ENCODE measurements at regions not wholly inside any gene's neighbourhood (a gene's known extent, or its start where the extent isn't known, plus 50 kb on each side); places are given as distances from the start of the nearest gene placed in this dataset.

- ChIA-PET CTCF (no interaction called here), POLR2A (no interaction called here)
- no peak overlapping the region for H3K4me3 ChIP-seq (ENCODE audit: low read depth, low read length)
- no peak for TF ChIP-seq CTCF (IDR thresholded peaks at IDR 0.05; ENCODE audit: insufficient read depth, low read length, missing control alignments)
- no peak for DNase-seq (ENCODE audit: low read depth, low spot score)
Observed at GRCh38 chr9:77099388-77099787, 77.9 kb upstream of the VPS13A start.

GRCh38 chr9:77111408-77111807, 65.9 kb upstream of the VPS13A start:
- TF ChIP-seq CTCF (IDR thresholded peaks at IDR 0.05; ENCODE audit: insufficient read depth, low read length, missing control alignments): no peak
- H3K4me3 ChIP-seq (ENCODE audit: low read depth, low read length): no peak overlapping the region
- no peak for DNase-seq (ENCODE audit: low read depth, low spot score)
- ChIA-PET POLR2A (no interaction called here), CTCF (no interaction called here)

GRCh38 chr9:77125665-77126064, 51.7 kb upstream of the VPS13A start:
- POLR2A ChIA-PET: no interaction called here
- DNase-seq (ENCODE audit: low read depth, low spot score): no peak
- H3K4me3 ChIP-seq (ENCODE audit: low read depth, low read length): no peak overlapping the region
- no peak for TF ChIP-seq CTCF (IDR thresholded peaks at IDR 0.05; ENCODE audit: insufficient read depth, low read length, missing control alignments)
- CTCF ChIA-PET: interaction anchor here (0.9 kb wide), 1 partner anchor 370 kb away, joined by 4 read pairs; no protein-coding TSS in a partner anchor

GRCh38 chr9:77127071-77127470, 50.3 kb upstream of the VPS13A start:
- no peak overlapping the region for H3K4me3 ChIP-seq (ENCODE audit: low read depth, low read length)
- ChIA-PET CTCF (interaction anchor here (1.4 to 1.9 kb wide), 2 partner anchors 21 to 24 kb away, joined by 6 to 7 read pairs; no protein-coding TSS in a partner anchor), POLR2A (no interaction called here)
- no peak for TF ChIP-seq CTCF (IDR thresholded peaks at IDR 0.05; ENCODE audit: insufficient read depth, low read length, missing control alignments)
- DNase-seq (ENCODE audit: low read depth, low spot score): no peak

All from AG04449 (cell line).